ENCODE measurements at regions not wholly inside any gene's neighbourhood (a gene's known extent, or its start where the extent isn't known, plus 50 kb on each side); places are given as distances from the start of the nearest gene placed in this dataset.

DNA sequence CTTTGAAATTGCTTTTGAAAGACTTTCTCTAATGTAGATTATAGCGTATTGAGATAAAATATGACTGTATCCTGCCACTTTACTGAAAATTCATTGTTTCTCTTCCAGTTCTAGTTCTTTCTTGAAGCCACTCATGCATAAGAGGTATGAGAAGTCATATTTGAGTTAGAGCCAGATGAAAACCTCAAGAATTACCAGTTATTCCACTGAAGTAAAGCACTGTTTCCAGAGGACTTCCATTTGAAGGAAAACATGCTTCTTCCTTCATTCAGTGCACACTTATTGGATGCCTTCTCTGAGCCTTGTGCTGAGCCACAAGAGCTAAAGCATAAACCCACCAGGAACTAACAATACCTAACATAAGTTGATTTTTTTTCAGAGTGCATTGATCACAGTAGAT, 513.4 kb downstream of the ZNF385D start:
- TF ChIP-seq, protein P1, sequence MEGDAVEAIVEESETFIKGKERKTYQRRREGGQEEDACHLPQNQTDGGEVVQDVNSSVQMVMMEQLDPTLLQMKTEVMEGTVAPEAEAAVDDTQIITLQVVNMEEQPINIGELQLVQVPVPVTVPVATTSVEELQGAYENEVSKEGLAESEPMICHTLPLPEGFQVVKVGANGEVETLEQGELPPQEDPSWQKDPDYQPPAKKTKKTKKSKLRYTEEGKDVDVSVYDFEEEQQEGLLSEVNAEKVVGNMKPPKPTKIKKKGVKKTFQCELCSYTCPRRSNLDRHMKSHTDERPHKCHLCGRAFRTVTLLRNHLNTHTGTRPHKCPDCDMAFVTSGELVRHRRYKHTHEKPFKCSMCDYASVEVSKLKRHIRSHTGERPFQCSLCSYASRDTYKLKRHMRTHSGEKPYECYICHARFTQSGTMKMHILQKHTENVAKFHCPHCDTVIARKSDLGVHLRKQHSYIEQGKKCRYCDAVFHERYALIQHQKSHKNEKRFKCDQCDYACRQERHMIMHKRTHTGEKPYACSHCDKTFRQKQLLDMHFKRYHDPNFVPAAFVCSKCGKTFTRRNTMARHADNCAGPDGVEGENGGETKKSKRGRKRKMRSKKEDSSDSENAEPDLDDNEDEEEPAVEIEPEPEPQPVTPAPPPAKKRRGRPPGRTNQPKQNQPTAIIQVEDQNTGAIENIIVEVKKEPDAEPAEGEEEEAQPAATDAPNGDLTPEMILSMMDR (conservative IDR thresholded peaks at IDR 0.05 in 1 of 2, IDR thresholded peaks at IDR 0.05 in 1 of 2; ENCODE audit: low read depth in 1 of 2, low read length in 2 of 2): no peak
- TF ChIP-seq EZH2 (IDR thresholded peaks at IDR 0.05; ENCODE audit: low read length, missing control alignments): no peak

All from fibroblast of lung (primary cell).